HG03571 (cell line): ENCODE measurements at regions not wholly inside any gene's neighbourhood (a gene's known extent, or its start where the extent isn't known, plus 50 kb on each side); places are given as distances from the start of the nearest gene placed in this dataset.
"Not testable (repeated sequence)": the region's sequence is repeated elsewhere in the genome, so short reads cannot be mapped to it uniquely, and the experiment has no call there.

ENCODE experiments used
- ATAC-seq: cut with Tn5 transposase; IDR thresholded peaks from one replicate; pipeline ENCODE4 v1.9.1; 2021; ENCODE audit not compliant: unreplicated experiment

GRCh38 chr6:137968901-137969300, 101.8 kb downstream of the TNFAIP3 start:
- no peak for ATAC-seq

- no peak for ATAC-seq
These were observed 102.8 kb downstream of the TNFAIP3 start for GRCh38 chr6:137969874-137970273.

- ATAC-seq = peak; percentile 55
These were observed 103.3 kb downstream of the TNFAIP3 start for GRCh38 chr6:137970368-137970767.

- no peak for ATAC-seq
These were observed 106.1 kb downstream of the TNFAIP3 start for GRCh38 chr6:137973201-137973600.

GRCh38 chr6:137975188-137975940, 108.3 kb downstream of the TNFAIP3 start:
- ATAC-seq = no peak

GRCh38 chr6:137976430-137976829, 109.4 kb downstream of the TNFAIP3 start:
- no peak for ATAC-seq

GRCh38 chr6:137977206-137977605, 110.1 kb downstream of the TNFAIP3 start:
- no peak for ATAC-seq

GRCh38 chr6:137977814-137978213, 110.8 kb downstream of the TNFAIP3 start:
- ATAC-seq = no peak

- ATAC-seq = no peak
These were observed 111.3 kb downstream of the TNFAIP3 start for GRCh38 chr6:137978252-137978896.

- ATAC-seq = not testable (repeated sequence)
These were observed 112.2 kb downstream of the TNFAIP3 start for GRCh38 chr6:137979263-137979662.

GRCh38 chr6:137980777-137981176, 113.7 kb downstream of the TNFAIP3 start:
- ATAC-seq = no peak

- no peak for ATAC-seq
These were observed 114.7 kb downstream of the TNFAIP3 start for GRCh38 chr6:137981758-137982157.

GRCh38 chr6:137982418-137983189, 115.5 kb downstream of the TNFAIP3 start:
- no peak for ATAC-seq

- ATAC-seq = no peak
These were observed 116.2 kb downstream of the TNFAIP3 start for GRCh38 chr6:137983269-137983668.

- no peak for ATAC-seq
These were observed 117.6 kb downstream of the PERP start for GRCh38 chr6:137989664-137990063.

- no peak for ATAC-seq
These were observed 111.8 kb downstream of the PERP start for GRCh38 chr6:137995371-137995770.

- ATAC-seq = no peak
These were observed 108.7 kb downstream of the PERP start for GRCh38 chr6:137998461-137999019.

GRCh38 chr6:137999815-138000214, 107.4 kb downstream of the PERP start:
- no peak for ATAC-seq

- no peak for ATAC-seq
These were observed 106.3 kb downstream of the PERP start for GRCh38 chr6:138000941-138001340.

GRCh38 chr6:138001750-138002349, 105.4 kb downstream of the PERP start:
- no peak for ATAC-seq
